ENCODE measurements at regions not wholly inside any gene's neighbourhood (a gene's known extent, or its start where the extent isn't known, plus 50 kb on each side); places are given as distances from the start of the nearest gene placed in this dataset.

DNA sequence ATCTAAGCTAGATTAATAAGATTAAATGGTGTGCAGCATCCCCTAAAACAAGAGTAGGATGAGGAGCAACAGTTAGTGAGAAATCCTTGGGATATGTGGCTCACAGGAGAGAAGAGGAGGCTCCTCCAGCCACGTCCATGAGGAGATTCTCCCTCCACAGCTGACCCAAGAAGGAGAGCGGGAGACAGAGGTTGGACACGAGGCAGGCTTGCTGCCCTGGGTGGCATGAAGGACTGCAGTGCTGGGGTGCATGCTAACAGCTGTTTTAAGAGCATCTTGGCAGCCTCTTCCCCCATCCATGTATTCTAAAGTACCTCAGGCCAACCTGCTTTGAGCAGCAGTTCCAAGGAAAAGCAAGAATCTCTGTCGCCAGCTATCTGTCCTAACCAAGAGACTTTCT, 284.4 kb upstream of the B3GAT1 start (continued):
- TF ChIP-seq CHD1 (IDR thresholded peaks at IDR 0.05; ENCODE audit: low read depth, low read length) (no peak), CTCF (IDR thresholded peaks at IDR 0.05; ENCODE audit: control extremely low read depth in 1 of 3, insufficient read depth in 1 of 3, low read depth in 1 of 3, low read length in 3 of 3) (no peak), BACH1 (IDR thresholded peaks at IDR 0.05; ENCODE audit: low read length) (no peak), TCF12 (IDR thresholded peaks at IDR 0.05; ENCODE audit: low read depth, low read length) (no peak), SP4 (IDR thresholded peaks at IDR 0.05; ENCODE audit: low read length) (no peak)
